K562 (cell line): ENCODE measurements at regions not wholly inside any gene's neighbourhood (a gene's known extent, or its start where the extent isn't known, plus 50 kb on each side); places are given as distances from the start of the nearest gene placed in this dataset.

ENCODE experiments used
- ATAC-seq: fragments of 200-7000 bp; cut with Tn5 transposase; 3 replicates; pipeline ENCODE4 v1.9.1; 2020; ENCODE audit warnings: moderate library complexity
- BruUV-seq: library from RNA; stranded (reverse); fragments of 400-500 nt; replicated peaks from 2 replicates; lab custom pipeline; 2021; lab: Mats Ljungman, UMichigan
- CTCF ChIA-PET: fragments of 300-600 bp; formaldehyde crosslinking; extraction: SDS; loops from one replicate; lab custom pipeline; 2021; ENCODE audit warnings: low intra/inter-chr PET ratio; lab: Yijun Ruan, JAX
- POLR2A ChIA-PET: fragments of 300-600, 350-650 bp; sonication (Branson Sonifier 250); formaldehyde crosslinking; extraction: SDS; loops from one replicate; lab custom pipeline; 2021; ENCODE audit warnings: antibody characterized with exemption, inconsistent platforms; lab: Yijun Ruan, JAX
- DNase-seq, 4 experiments: peaks; one replicate each; pipeline versions ENCODE4 v3.0.0 to v3.0.0-alpha.2; 2011 to 2018; ENCODE audit warnings: low spot score in 3 of 4, mixed read lengths in 3 of 4; ENCODE audit errors: extremely low read depth in 1 of 4
- FAIRE-seq: peaks from 2 replicates; lab custom pipeline; 2011; peaks lifted over from hg19 to GRCh38; lab: Jason Lieb, UNC
- H2AFZ ChIP-seq: 2 replicates; pipeline ENCODE4 v1.6.0; 2011; ENCODE audit warnings: low read depth, low read length, control low read depth, inconsistent platforms
- H3K27ac ChIP-seq: fragments of 200-600 bp; 3 replicates; pipeline ENCODE4 v1.8.0; 2011; ENCODE audit warnings: low read depth, mild to moderate bottlenecking, control low read depth, inconsistent platforms, low read length, moderate library complexity, mixed read lengths; ENCODE audit errors: extremely low read depth
- H3K27me3 ChIP-seq, 2 experiments: fragments of 300-600 bp in 1 of 2; 2 replicates in 1 of 2; 3 replicates in 1 of 2; pipeline versions ENCODE4 v1.6.0 to v1.8.0; 2011; ENCODE audit warnings: inconsistent platforms in 2 of 2, low read length in 2 of 2, mild to moderate bottlenecking in 1 of 2, mixed read lengths in 1 of 2, moderate library complexity in 1 of 2; ENCODE audit not compliant: control insufficient read depth in 2 of 2, insufficient read depth in 2 of 2
- H3K36me3 ChIP-seq: fragments of 300-600 bp; 3 replicates; pipeline ENCODE4 v1.8.0; 2011; ENCODE audit warnings: mild to moderate bottlenecking, low read length, inconsistent platforms; ENCODE audit not compliant: control insufficient read depth, insufficient read depth
- H3K4me1 ChIP-seq, 2 experiments: fragments of 200-600 bp in 1 of 2; replicated peaks in 1 of 2; 2 replicates in 1 of 2; 3 replicates in 1 of 2; pipeline versions ENCODE4 v1.5.1 to v1.8.0; 2011; ENCODE audit warnings: inconsistent platforms in 2 of 2, low read length in 2 of 2, mild to moderate bottlenecking in 1 of 2, mixed read lengths in 1 of 2, moderate library complexity in 1 of 2; ENCODE audit not compliant: control insufficient read depth in 2 of 2, insufficient read depth in 2 of 2
- H3K4me2 ChIP-seq: 2 replicates; pipeline ENCODE4 v1.6.1; 2011; ENCODE audit warnings: low read length, control low read depth, inconsistent platforms, mixed read lengths; ENCODE audit not compliant: insufficient read depth
- H3K4me3 ChIP-seq: fragments of 200-600 bp; sonication (generic), shearing (Covaris generic); 2 replicates; pipeline ENCODE4 v1.5.1; 2016; ENCODE audit warnings: control low read depth, inconsistent platforms
- H3K79me2 ChIP-seq: fragments of 200-600 bp; 3 replicates; pipeline ENCODE4 v1.8.0; 2011; ENCODE audit warnings: low read length, inconsistent platforms; ENCODE audit not compliant: control insufficient read depth, insufficient read depth
- H3K9ac ChIP-seq, 2 experiments: 2 replicates each; pipeline versions ENCODE4 v1.6.0 to v1.6.1; 2011; ENCODE audit warnings: low read depth in 2 of 2, low read length in 2 of 2, control low read depth in 1 of 2, inconsistent platforms in 1 of 2, mild to moderate bottlenecking in 1 of 2, mixed read lengths in 1 of 2; ENCODE audit not compliant: insufficient read depth in 1 of 2
- H3K9me1 ChIP-seq: one replicate; pipeline ENCODE4 v1.6.0; 2011; ENCODE audit warnings: inconsistent platforms, mild to moderate bottlenecking, low read length, moderate library complexity; ENCODE audit not compliant: control insufficient read depth, insufficient read depth
- H3K9me3 ChIP-seq: replicated peaks from 2 replicates; pipeline ENCODE4 v1.5.1; 2011; ENCODE audit warnings: low read depth, low read length, inconsistent platforms; ENCODE audit not compliant: control insufficient read depth, insufficient read depth
- H4K20me1 ChIP-seq: replicated peaks from 2 replicates; pipeline ENCODE4 v1.6.1; 2011; ENCODE audit warnings: low read length, inconsistent platforms, mixed read lengths; ENCODE audit not compliant: control insufficient read depth, insufficient read depth
- ATF1 ChIP-seq, 2 experiments: fragments of 450-650 bp in 1 of 2; IDR thresholded peaks; 2 replicates each; pipeline ENCODE4 v1.6.1; 2016; ENCODE audit warnings: missing compliant biosample characterization in 1 of 2, missing genetic modification characterization in 1 of 2
- CREBBP ChIP-seq: IDR thresholded peaks from one replicate; pipeline ENCODE4 v1.6.1; 2012; ENCODE audit warnings: low read depth, mild to moderate bottlenecking, control low read depth, inconsistent platforms, low read length
- DEAF1 ChIP-seq: fragments of 450-650 bp; formaldehyde crosslinking; IDR thresholded peaks from 2 replicates; pipeline ENCODE4 v1.4.0; 2020; ENCODE audit warnings: mild to moderate bottlenecking, moderate library complexity
- HNRNPL ChIP-seq: fragments of 200-400 bp; formaldehyde crosslinking; IDR thresholded peaks from 2 replicates; pipeline ENCODE4 v1.6.1; 2017; ENCODE audit warnings: low read depth, mild to moderate bottlenecking, low read length
- MTA2 ChIP-seq: fragments of 450-650 bp; IDR thresholded peaks from 2 replicates; pipeline ENCODE4 v1.6.1; 2016; ENCODE audit warnings: low read depth
- RBM25 ChIP-seq: fragments of 200-400 bp; formaldehyde crosslinking; IDR thresholded peaks from 2 replicates; pipeline ENCODE4 v1.6.1; 2018; ENCODE audit warnings: low read length, low read depth, moderate library complexity; ENCODE audit not compliant: severe bottlenecking
- TAF15 ChIP-seq: fragments of 200-400 bp; formaldehyde crosslinking; IDR thresholded peaks from 2 replicates; pipeline ENCODE4 v1.6.1; 2017; ENCODE audit warnings: mild to moderate bottlenecking, low read depth, low read length, moderate library complexity
- TCF15 ChIP-seq: fragments of 250-450 bp; sonication (Bioruptor Pico); IDR thresholded peaks from 2 replicates; pipeline ENCODE4 v1.8.0; 2022; ENCODE audit warnings: moderate library complexity, mild to moderate bottlenecking, inconsistent platforms
- ZFP91 ChIP-seq: sonication (generic); formaldehyde crosslinking; IDR thresholded peaks from 2 replicates; pipeline ENCODE4 v1.8.0; 2022; ENCODE audit warnings: mild to moderate bottlenecking, missing genetic modification reagents
- ZNF165 ChIP-seq: fragments of 250-450 bp; sonication (Bioruptor Pico); IDR thresholded peaks from 2 replicates; pipeline ENCODE4 v1.4.0; 2020; ENCODE audit warnings: borderline replicate concordance
- ZNF24 ChIP-seq: fragments of 450-650 bp; IDR thresholded peaks from 2 replicates; pipeline ENCODE4 v1.6.1; 2016
- WGBS: fragments of 100-300 bp; shearing (Covaris generic); methylation state at CpG from one replicate; pipeline ENCODE4 v1.1.6; 2016; ENCODE audit warnings: low coverage, mixed read lengths; ENCODE audit not compliant: insufficient coverage; ENCODE audit errors: missing lambda C conversion rate; 5-methylcytosine and 5-hydroxymethylcytosine counted together
- in situ Hi-C: fragments of 300-500 bp; cut with MboI; formaldehyde crosslinking; loops from 4 replicates; pipeline ENCODE4 v1.15.0; 2018; ENCODE audit warnings: inconsistent platforms, mixed read lengths
- intact Hi-C: fragments of 100-400 bp; cut with micrococcal nuclease; formaldehyde crosslinking; loops from 2 replicates; pipeline ENCODE4 v1.14.2; 2022
- TF ChIP-seq, protein P1 (sequence below), 2 experiments: fragments of 450-650 bp; conservative IDR thresholded peaks; 2 replicates each; pipeline ENCODE4 v1.6.1; 2017; ENCODE audit warnings: mild to moderate bottlenecking in 2 of 2, moderate library complexity in 2 of 2

DNA sequence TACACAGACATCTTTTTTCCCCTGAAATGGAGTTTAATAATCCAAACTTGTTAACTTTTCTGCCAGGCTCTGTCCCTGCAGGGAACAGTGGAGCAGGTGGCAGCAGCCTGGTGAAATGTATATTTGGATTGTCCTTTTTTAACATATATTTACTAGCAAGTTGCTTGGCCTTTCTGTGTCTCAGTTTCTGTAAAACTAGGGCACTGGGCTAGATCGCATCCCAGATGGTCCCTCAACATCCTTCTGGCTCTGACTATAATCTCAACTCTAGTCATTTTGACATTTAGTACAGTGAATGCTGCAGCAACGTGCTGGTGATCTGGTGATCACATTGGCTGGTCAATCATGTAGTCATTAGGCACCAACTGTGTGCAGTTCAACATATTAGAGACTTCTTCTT, 80.4 kb downstream of the LBH start:
- POLR2A ChIA-PET: interaction anchor here (1.2 kb wide), 1 partner anchor 10 kb away, joined by 3 read pairs; no protein-coding TSS in a partner anchor
- WGBS: 54% methylated on average over 2 of the region's 2 CpGs
- H3K4me2 ChIP-seq: no peak overlapping the region
- intact Hi-C loops: no loop called here
- TF ChIP-seq CREBBP: no peak
- no peak for TF ChIP-seq RBM25
- no peak for TF ChIP-seq HNRNPL
- TF ChIP-seq, protein P1, sequence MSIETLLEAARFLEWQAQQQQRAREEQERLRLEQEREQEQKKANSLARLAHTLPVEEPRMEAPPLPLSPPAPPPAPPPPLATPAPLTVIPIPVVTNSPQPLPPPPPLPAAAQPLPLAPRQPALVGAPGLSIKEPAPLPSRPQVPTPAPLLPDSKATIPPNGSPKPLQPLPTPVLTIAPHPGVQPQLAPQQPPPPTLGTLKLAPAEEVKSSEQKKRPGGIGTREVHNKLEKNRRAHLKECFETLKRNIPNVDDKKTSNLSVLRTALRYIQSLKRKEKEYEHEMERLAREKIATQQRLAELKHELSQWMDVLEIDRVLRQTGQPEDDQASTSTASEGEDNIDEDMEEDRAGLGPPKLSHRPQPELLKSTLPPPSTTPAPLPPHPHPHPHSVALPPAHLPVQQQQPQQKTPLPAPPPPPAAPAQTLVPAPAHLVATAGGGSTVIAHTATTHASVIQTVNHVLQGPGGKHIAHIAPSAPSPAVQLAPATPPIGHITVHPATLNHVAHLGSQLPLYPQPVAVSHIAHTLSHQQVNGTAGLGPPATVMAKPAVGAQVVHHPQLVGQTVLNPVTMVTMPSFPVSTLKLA (conservative IDR thresholded peaks at IDR 0.05): no peak
- no peak for TF ChIP-seq ZNF24
- TF ChIP-seq TAF15: no peak
- no peak for TF ChIP-seq MTA2
- TF ChIP-seq ZNF165 (CRISPR knock-in tag): no peak
- TF ChIP-seq ATF1 (CRISPR knock-in tag; IDR thresholded peaks at IDR 0.05): no peak
- no peak for TF ChIP-seq ATF1 (tag; IDR thresholded peaks at IDR 0.05)
- no peak for TF ChIP-seq TCF15 (CRISPR knock-in tag)
- no peak for TF ChIP-seq ZFP91 (CRISPR knock-in tag)
- no peak for TF ChIP-seq DEAF1 (CRISPR knock-in tag)
- H3K4me3 ChIP-seq: no peak overlapping the region
- no peak for FAIRE-seq
- peaks cover 4 to 19% of the 10 kb centered on the region in 2 experiments; a peak in 4 of 5 replicates for H3K4me1 ChIP-seq
- no peaks in the 10 kb centered on the region for H4K20me1 ChIP-seq
- in situ Hi-C loops: no loop called here
- H3K9me3 ChIP-seq: no peaks in the 10 kb centered on the region
- no peaks in the 10 kb centered on the region for H3K9me1 ChIP-seq
- CTCF ChIA-PET: no interaction called here
- no peak overlapping the region for H3K27ac ChIP-seq
- BruUV-seq: no TSS peak
- no peak overlapping the region for H3K9ac ChIP-seq
- no peak for DNase-seq
- no peaks in the 10 kb centered on the region for H3K36me3 ChIP-seq
- no peaks in the 10 kb centered on the region for H3K79me2 ChIP-seq
- H3K27me3 ChIP-seq: no peaks in the 10 kb centered on the region
- ATAC-seq: no peak
- no peak overlapping the region for H2AFZ ChIP-seq
